AG04449 (cell line): ENCODE measurements at regions not wholly inside any gene's neighbourhood (a gene's known extent, or its start where the extent isn't known, plus 50 kb on each side); places are given as distances from the start of the nearest gene placed in this dataset.

ENCODE experiments used
- CTCF ChIA-PET: fragments of 350-600 bp; formaldehyde crosslinking; extraction: SDS; loops from one replicate; lab custom pipeline; 2021; ENCODE audit warnings: antibody characterized with exemption; lab: Yijun Ruan, JAX
- POLR2A ChIA-PET: fragments of 400-600, 350-600 bp; formaldehyde crosslinking; extraction: SDS; loops from one replicate; lab custom pipeline; 2020; ENCODE audit warnings: antibody characterized with exemption, inconsistent platforms; lab: Yijun Ruan, JAX
- DNase-seq: peaks from one replicate; pipeline ENCODE4 v3.0.0-alpha.2; 2010; ENCODE audit warnings: low read depth, low spot score
- H3K4me3 ChIP-seq: 2 replicates; pipeline ENCODE4 v1.5.1; 2011; ENCODE audit warnings: low read depth, mild to moderate bottlenecking, control low read depth, low read length
- TF ChIP-seq, protein P1 (sequence below): IDR thresholded peaks from one replicate; pipeline ENCODE4 v1.5.1; 2011; ENCODE audit warnings: mild to moderate bottlenecking, moderate library complexity, low read length, control low read depth, inconsistent platforms; ENCODE audit not compliant: insufficient read depth; ENCODE audit errors: missing control alignments

- ChIA-PET CTCF (no interaction called here), POLR2A (no interaction called here)
- TF ChIP-seq, protein P1, sequence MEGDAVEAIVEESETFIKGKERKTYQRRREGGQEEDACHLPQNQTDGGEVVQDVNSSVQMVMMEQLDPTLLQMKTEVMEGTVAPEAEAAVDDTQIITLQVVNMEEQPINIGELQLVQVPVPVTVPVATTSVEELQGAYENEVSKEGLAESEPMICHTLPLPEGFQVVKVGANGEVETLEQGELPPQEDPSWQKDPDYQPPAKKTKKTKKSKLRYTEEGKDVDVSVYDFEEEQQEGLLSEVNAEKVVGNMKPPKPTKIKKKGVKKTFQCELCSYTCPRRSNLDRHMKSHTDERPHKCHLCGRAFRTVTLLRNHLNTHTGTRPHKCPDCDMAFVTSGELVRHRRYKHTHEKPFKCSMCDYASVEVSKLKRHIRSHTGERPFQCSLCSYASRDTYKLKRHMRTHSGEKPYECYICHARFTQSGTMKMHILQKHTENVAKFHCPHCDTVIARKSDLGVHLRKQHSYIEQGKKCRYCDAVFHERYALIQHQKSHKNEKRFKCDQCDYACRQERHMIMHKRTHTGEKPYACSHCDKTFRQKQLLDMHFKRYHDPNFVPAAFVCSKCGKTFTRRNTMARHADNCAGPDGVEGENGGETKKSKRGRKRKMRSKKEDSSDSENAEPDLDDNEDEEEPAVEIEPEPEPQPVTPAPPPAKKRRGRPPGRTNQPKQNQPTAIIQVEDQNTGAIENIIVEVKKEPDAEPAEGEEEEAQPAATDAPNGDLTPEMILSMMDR, result no peak
- no peak overlapping the region for H3K4me3 ChIP-seq
- no peak for DNase-seq
Measured at GRCh38 chr12:28908646-28909045, 240.4 kb upstream of the FAR2 start.

DNA sequence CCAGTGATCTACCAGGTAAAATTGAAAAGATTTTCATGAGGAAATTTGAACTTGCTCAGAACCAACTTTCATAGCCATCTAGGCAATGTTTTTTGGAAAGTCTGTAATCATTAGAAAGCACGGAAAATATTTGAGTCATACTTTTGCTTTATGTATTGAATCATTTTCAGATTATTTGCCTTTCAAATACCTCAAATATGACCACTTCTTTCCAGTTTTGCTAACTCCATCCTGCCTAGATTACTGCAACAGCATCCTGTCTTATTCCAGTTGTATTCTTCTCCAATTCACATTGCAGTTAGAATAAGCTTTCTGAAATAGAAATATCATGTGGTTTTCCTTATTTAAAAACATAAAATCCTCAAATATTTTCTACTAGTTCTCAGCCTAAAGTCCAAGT lies 239.8 kb upstream of the FAR2 start:
- no peak overlapping the region for H3K4me3 ChIP-seq
- no peak for DNase-seq
- ChIA-PET CTCF (no interaction called here), POLR2A (no interaction called here)
- TF ChIP-seq, protein P1, result no peak

DNA sequence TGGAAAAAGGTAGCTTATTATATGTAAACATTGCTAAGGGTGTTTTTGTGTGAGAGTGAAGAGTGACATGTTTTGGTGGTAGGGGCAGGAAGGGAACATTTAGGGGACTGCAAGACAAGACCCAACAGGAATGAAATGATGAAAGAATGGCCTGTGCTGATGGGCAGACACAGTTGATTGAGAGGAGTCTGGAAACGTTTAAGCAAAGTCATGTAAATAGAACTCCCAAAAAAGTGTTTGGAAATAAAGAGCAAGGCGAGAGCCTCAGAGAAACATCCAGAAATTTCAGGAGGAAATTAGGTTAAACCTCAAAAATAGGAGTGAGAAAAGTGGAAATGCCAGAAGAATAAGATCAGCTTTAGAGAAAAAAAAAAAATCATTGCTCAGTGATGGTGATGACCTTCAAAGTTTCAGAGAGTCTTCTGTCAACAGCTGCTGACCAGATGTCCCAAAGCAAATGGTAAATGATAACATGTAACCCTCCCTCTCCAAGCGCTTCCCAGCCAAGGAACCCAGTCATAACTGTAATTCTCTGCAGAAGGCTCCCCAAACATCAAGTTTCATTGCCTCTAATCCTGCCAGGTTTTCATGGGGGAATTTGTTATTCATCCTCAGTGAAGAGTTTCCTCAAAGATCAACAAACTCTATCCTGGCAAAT lies 223.2 kb upstream of the FAR2 start:
- peak; percentile 73 for DNase-seq
- ChIA-PET POLR2A (no interaction called here), CTCF (no interaction called here)
- TF ChIP-seq, protein P1, result no peak
- H3K4me3 ChIP-seq, result no peak overlapping the region

DNA sequence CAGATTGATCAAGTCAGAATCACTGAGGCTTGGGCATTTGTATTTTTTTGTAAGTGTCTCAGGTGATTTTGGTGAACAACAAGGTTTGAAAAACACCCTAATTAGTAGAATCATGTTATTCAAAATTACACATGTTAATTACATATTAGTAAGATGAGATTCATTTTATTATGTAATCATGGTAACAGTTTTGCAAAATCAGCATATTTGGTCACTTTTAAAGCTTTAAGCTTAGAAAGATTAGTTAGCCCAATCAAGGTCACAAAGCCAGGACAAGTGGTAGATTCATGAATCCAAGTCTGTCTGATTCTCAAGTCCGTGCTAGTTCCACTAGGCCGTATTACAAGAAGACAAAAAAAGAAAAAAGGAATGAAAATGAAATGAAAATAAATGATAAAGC lies 218.4 kb upstream of the FAR2 start:
- DNase-seq, result no peak
- TF ChIP-seq, protein P1, result no peak
- no peak overlapping the region for H3K4me3 ChIP-seq
- ChIA-PET CTCF (no interaction called here), POLR2A (no interaction called here)

DNA sequence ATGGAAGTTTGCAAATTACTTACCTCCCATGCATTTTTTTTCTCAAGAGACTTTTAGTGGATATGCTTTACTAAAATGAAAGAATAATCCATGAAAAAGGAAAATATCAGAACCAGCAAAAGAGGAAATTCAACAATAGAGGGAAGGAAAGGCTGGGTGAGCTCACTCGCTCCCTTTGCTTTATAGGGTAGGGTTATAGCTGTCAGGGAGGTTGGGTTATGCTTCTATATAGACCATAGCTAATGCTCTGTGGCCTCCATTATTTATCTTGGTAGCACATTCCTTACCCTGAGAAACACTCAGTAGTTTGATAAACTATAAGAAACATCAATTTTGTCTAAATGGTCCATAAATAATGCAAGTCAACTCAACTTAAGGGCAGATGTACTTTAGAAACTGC lies 215.9 kb upstream of the FAR2 start:
- TF ChIP-seq, protein P1, result no peak
- H3K4me3 ChIP-seq, result no peak overlapping the region
- CTCF ChIA-PET, result no interaction called here
- POLR2A ChIA-PET, result interaction anchor here (0.6 kb wide), 1 partner anchor 7 kb away, joined by 3 read pairs; no protein-coding TSS in a partner anchor
- no peak for DNase-seq

DNA sequence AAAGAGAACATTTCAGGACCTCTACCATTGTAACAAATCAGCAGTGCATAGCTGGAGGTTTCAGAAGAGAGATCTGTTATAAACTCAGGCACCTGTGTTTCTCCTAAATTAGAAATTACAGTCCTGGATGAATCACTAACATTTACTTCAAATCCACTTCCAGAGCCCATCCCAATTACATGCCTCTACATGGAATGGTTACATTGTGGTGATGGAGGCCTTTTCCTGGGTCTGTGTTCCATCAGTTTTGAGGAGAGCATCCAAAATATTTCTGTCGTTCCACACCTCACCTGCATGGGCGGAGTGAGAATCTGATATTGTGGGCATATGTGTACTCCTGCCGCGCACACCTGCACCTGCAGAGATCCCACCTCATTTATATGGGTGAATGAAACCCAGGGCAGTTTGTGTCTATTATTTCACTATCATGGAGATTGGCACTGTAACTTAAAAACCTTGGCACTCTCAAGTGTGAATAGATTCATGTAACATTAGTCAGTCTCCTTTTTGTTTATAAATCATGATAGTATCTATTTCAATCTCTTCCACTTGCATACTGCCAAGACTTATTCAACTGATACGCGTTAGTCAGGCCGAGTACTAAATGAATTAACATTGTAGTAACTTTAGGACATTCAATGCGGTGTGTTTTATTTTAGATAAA lies 215.1 kb upstream of the FAR2 start:
- CTCF ChIA-PET, result no interaction called here
- POLR2A ChIA-PET, result no interaction called here
- TF ChIP-seq, protein P1, result no peak
- H3K4me3 ChIP-seq, result no peak overlapping the region
- no peak for DNase-seq
